ENCODE measurements at regions not wholly inside any gene's neighbourhood (a gene's known extent, or its start where the extent isn't known, plus 50 kb on each side); places are given as distances from the start of the nearest gene placed in this dataset.

GRCh38 chr21:38929652-38930051 is 123.9 kb downstream of the ETS2 start:
- TF ChIP-seq RXRA (IDR thresholded peaks at IDR 0.05): no peak
- TF ChIP-seq YY1 (IDR thresholded peaks at IDR 0.05): no peak
- TF ChIP-seq CTCF (IDR thresholded peaks at IDR 0.05; ENCODE audit: low read depth, low read length, missing input control): no peak
- no peak for TF ChIP-seq TAF1 (conservative IDR thresholded peaks at IDR 0.05)
